VCaP (cell line): ENCODE measurements at regions not wholly inside any gene's neighbourhood (a gene's known extent, or its start where the extent isn't known, plus 50 kb on each side); places are given as distances from the start of the nearest gene placed in this dataset.

Experiments used
- H3K27ac ChIP-seq: fragments of 450-650 bp; 2 replicates; pipeline ENCODE4 v1.5.1; 2017
- CTCF ChIP-seq: fragments of 450-650 bp; conservative IDR thresholded peaks from 2 replicates; pipeline ENCODE4 v1.5.1; 2017; ENCODE audit warnings: mild to moderate bottlenecking, moderate library complexity

GRCh38 chrX:13099121-13099520, 54.7 kb upstream of the FAM9C start:
- no peak for TF ChIP-seq CTCF
- no peak overlapping the region for H3K27ac ChIP-seq

- H3K27ac ChIP-seq: no peak overlapping the region
- TF ChIP-seq CTCF: no peak
Observed at GRCh38 chrX:13096728-13097127, 52.3 kb upstream of the FAM9C start.

DNA sequence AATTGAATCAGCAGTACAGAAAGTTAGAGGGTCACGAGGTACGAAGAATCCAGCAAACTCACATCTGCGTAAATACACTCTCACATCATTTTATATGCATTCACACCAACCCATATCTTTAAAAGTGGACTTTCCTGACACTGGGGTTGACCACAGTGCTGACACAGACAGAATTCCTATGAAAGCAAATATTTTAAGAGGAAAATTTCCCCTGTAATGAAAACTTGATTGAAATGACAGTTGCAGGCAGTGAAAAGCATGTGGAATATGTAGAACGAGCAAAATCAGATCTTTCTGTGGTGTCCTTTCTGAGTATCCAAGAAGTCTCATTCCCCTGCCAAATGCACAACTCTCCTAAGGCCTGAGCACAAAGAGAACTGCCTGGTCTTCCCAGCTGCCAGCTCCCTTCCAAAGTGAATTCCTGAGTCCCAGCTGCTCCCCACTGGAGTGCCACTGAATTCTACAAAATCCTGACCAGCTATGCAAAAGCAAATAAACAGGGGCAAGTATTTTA, 50.5 kb upstream of the FAM9C start:
- H3K27ac ChIP-seq: 0 out of 2 replicates have a peak overlapping the region, but pooled peaks have one; percentile 10
- no peak for TF ChIP-seq CTCF

GRCh38 chrX:13094374-13094773, 50.0 kb upstream of the FAM9C start:
- no peak overlapping the region for H3K27ac ChIP-seq
- no peak for TF ChIP-seq CTCF
